ENCODE measurements at regions not wholly inside any gene's neighbourhood (a gene's known extent, or its start where the extent isn't known, plus 50 kb on each side); places are given as distances from the start of the nearest gene placed in this dataset.

GRCh38 chr6:169046021-169046420 lies 207.6 kb downstream of the THBS2 start:
- DNase-seq = no peak

- DNase-seq = no peak
Measured at GRCh38 chr6:169045486-169045885, 208.2 kb downstream of the THBS2 start.

GRCh38 chr6:169044381-169045230 lies 209.0 kb downstream of the THBS2 start:
- peak; percentile 46 for DNase-seq

GRCh38 chr6:169042061-169042460 lies 211.6 kb downstream of the THBS2 start:
- no peak for DNase-seq

GRCh38 chr6:169041078-169041477 lies 212.6 kb downstream of the THBS2 start:
- DNase-seq = no peak

- DNase-seq = no peak
Measured at GRCh38 chr6:169038691-169039090, 215.0 kb downstream of the THBS2 start.

GRCh38 chr6:169035385-169036240 lies 218.0 kb downstream of the THBS2 start:
- peak; percentile 33 for DNase-seq

GRCh38 chr6:169034516-169035167 lies 219.0 kb downstream of the THBS2 start:
- DNase-seq = peak; percentile 98

- DNase-seq = no peak
Measured at GRCh38 chr6:169029861-169030260, 223.8 kb downstream of the THBS2 start.

GRCh38 chr6:169028343-169028742 lies 225.3 kb downstream of the THBS2 start:
- no peak for DNase-seq

- peak; percentile 12 for DNase-seq
Measured at GRCh38 chr6:169026175-169026574, 227.5 kb downstream of the THBS2 start.

GRCh38 chr6:169024047-169024660 lies 229.5 kb downstream of the THBS2 start:
- no peak for DNase-seq

GRCh38 chr6:169023161-169023874 lies 230.3 kb downstream of the THBS2 start:
- no peak for DNase-seq

GRCh38 chr6:169022079-169022478 lies 231.6 kb downstream of the THBS2 start:
- no peak for DNase-seq

GRCh38 chr6:169020821-169021220 lies 232.8 kb downstream of the THBS2 start:
- DNase-seq = no peak

- DNase-seq = no peak
Measured at GRCh38 chr6:169019727-169020491, 233.7 kb downstream of the THBS2 start.

GRCh38 chr6:169019111-169019510 lies 234.5 kb downstream of the THBS2 start:
- DNase-seq = no peak

GRCh38 chr6:169016758-169017157 lies 236.9 kb downstream of the THBS2 start:
- no peak for DNase-seq

- no peak for DNase-seq
Measured at GRCh38 chr6:169014211-169015197, 239.1 kb downstream of the THBS2 start.

GRCh38 chr6:169009628-169010027 lies 244.0 kb downstream of the THBS2 start:
- peak; percentile 17 for DNase-seq
